Esophagus squamous epithelium (tissue), 4 donors: ENCODE measurements at regions not wholly inside any gene's neighbourhood (a gene's known extent, or its start where the extent isn't known, plus 50 kb on each side); places are given as distances from the start of the nearest gene placed in this dataset.

Experiments
- CTCF ChIP-seq, 6 experiments: fragments of 450-650 bp in 4 of 6; fragments of 200-600 bp in 2 of 6; sonication (generic) in 2 of 6; IDR thresholded peaks; one replicate each; pipeline ENCODE4 v1.5.1; 2016 to 2019; ENCODE audit warnings: antibody characterized with exemption in 6 of 6, mild to moderate bottlenecking in 4 of 6, moderate library complexity in 4 of 6
- POLR2A ChIP-seq, 4 donors: fragments of 450-650 bp; IDR thresholded peaks; one replicate each; pipeline ENCODE4 v1.6.1; 2017; ENCODE audit warnings: antibody characterized with exemption in 4 of 4, mild to moderate bottlenecking in 4 of 4, moderate library complexity in 3 of 4

- TF ChIP-seq CTCF (IDR thresholded peaks at IDR 0.05) (no peak), POLR2A (IDR thresholded peaks at IDR 0.05) (no peak)
Measured at GRCh38 chrX:126030021-126030420, 136.1 kb downstream of the DCAF12L2 start.
